Hepatic stellate cell (primary cell): ENCODE measurements at regions not wholly inside any gene's neighbourhood (a gene's known extent, or its start where the extent isn't known, plus 50 kb on each side); places are given as distances from the start of the nearest gene placed in this dataset.

Source experiments
- DNase-seq: peaks from one replicate; pipeline ENCODE4 v3.0.0; 2011; ENCODE audit warnings: low spot score

DNA sequence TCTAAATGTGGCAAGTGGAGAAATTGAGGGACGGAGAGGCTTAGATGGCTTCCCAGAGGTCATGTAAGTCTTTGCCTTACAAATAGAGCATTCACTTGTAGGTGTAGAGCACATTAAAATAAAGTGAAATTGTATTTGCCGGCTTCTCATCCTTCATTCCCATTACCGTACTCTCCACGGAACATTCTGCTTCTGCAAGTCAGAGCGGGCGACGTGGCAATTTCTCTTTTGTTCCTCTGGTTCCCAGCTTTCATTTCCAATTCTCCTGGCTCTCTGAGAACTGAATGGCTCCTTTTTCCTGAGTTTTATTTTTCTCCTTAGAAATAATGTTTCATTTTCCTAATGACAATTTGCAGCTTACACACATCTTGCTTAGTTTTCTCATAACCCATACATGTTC is 51.3 kb upstream of the PFKP start:
- DNase-seq, result no peak

DNA sequence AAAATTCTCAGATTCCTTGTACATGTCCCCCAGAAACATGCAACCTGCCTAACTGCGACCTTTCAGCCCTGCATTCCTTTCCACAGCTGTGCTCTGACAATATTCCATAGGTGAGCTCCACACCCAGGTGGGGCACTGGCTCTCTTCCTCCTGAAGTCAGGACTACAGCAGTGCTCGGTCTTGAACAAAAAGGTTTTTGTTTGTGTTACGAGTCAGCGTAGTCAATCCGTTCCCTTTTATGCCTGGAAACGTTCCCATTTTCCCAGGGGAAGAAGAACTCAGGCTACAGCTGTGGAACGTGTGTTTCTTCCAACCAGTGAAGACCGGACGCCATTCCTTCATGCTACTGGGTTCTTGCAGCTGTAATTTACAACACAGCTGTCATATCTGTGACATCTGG is 52.4 kb upstream of the PFKP start:
- DNase-seq, result no peak

DNA sequence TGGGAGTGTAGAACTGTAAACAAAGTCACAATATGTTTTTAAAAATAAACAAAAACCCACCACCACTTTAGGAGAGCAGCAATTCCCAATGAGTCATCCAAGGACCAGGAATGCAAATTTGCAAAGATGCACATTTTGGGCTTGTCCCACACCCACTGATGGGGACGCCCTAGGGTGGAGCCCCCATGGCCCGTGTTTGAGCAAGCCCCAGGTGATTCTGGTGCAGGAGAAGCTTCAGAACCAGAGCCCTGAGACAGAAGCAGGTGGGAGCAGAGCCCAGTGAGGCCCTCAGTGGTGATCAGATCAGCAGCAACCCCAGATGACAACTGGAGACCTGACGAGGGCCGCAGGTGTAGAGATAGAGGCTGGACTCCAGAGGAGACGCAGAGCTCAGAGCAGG is 55.1 kb upstream of the PFKP start:
- no peak for DNase-seq

DNA sequence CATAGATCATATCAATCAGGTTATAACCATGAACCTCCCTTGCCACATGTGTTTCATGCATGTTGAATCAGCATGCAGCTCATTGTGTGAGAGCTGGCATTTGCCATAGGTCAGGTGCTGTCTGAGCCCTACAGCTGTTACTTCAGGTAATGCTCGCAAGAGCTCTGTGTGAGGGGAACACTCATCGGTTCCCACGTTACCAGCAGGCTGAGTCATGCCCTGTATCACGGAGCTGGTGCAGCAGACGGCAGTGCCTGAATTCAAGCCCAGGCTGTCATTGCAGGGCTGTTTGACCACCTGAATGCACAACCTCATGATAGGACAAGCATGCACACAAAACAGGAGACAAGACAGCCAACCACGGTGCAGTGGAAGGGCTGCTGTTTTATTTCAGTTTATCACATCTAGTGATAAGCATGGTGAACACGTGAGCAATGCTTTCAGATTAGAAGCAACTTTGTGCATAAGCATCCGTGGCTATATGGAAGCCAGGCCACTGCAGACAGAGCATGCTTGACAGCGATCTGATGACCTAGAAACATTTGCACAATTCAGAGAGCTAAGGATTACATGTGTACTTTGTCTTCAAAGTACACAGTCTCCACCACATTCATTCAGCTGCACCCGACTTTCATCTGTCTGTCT is 56.4 kb upstream of the PFKP start:
- DNase-seq, result no peak

DNA sequence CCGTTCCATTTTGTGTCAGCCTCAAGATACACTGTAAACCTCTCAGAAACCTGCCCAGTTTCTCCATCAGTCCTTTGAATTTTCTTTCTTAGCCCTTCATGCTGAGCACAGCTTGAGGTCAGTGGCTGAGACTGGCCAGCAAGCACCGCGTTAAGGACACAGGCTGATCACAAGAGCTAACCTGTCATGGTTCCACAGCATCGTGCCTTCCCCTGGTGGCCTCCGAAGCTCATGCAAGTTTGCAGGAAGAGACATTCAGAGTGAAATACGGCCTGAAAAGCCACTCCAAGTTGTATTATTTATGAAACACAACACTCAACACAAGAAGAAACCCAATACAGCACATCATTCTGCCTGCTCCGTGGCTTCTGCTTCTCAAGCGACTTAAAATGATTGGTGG is 57.0 kb upstream of the PFKP start:
- no peak for DNase-seq

DNA sequence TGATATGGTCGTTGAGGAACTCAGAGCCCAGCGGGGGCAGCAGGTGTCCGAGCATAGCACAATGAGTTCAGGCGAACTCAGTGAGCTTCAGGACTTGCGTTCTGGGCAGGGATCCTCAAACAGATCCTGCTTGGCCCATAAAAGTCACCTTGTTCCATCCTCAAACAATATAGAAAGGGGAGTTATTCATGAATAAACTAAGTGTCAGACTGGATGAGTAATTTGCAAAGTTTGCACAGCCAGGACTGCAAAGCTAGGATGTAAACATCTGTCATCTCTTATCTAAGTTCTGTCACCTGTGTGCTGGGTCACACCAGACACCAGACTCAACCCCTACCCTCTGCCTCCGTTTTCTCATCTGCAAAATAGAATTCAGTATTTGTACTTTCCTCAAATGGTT is 58.0 kb upstream of the PFKP start:
- no peak for DNase-seq

DNA sequence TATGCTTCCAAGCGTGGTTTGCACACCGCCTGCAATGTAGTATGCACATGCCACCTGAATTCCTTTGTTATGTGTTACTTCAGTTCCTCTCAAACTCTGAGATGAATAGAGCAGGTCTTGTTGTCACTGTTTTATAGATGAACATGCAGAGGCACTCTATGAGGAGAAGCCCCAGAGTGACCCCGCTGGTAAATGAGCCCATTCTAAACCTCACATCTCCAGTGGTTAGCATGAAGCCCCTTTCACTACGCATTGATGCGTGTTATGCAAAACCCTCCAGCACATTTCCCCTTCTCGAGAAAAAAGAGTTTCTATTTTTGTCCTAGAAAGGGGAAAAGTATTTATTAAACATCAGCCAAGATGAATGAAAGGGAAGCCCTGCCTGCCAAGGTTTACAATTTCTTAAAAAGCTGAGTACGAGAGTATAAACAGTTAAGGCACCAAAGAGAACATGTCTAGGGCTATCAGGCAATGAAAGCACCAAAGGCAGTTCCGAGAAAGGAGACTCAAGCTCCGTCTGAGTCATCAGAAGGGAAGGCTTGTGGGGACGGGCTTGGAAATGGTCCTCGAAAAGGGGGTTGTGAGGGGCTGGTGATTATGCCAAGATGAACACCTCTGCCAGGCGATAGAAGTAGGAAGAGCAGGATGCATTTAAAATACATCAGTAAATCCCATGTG is 58.7 kb upstream of the PFKP start:
- DNase-seq, result no peak

DNA sequence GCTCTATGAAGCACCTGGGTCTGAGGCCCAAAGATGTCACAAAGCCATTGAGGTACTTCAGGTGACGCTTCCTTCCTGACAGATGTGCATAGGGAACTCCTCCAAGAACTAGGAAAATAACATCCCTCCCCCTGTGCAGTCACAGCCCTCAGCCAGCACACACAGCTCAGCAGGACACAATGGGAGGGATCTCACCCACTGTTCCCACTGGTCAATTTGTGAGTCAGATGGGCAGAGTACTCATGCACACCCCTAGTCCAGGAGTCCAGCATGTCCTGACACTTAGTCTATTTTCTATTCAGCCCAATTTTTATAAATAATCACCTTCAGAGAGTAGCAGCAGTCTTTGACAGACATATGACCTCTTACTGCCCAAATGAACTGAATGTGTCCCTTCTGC is 60.7 kb upstream of the PFKP start:
- DNase-seq, result no peak

DNA sequence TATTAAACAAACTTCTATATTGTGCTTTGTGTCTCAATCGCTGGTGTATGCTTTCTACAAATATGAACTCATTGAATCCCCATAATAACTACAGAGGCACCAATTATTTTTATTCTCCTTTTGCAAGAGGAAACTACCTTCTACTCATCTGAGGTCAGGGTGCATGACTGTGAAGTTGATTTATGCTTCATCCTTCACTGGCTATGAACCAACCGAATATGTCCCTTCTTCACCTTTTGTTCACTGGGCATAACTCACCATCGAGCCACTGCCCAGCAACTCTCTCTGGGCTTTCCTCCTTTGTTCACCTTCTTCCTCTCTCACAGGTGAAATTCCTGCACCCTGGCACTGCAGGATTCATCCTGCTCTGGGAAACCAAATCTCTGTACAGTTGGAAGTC is 61.3 kb upstream of the PFKP start:
- DNase-seq, result no peak

DNA sequence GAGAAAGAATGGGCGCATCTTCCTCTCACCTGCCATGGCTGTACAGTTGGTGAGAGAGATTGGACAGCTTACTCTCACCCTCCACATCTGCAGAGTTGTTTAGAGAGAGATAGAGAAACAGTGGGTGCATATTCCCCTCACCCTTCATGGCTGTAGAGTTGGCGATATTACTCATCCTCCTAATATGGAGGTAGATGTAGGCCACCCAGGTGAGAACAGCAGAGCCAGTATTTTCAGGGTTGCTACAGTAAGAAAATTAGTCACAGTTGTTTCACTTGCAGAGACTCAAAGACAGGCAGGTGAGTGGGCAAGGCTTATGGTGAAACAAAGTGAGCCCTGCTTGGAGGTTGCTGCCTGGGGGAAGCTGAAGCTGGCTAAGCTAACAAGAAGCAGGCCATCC is 65.0 kb upstream of the PFKP start:
- no peak for DNase-seq

DNA sequence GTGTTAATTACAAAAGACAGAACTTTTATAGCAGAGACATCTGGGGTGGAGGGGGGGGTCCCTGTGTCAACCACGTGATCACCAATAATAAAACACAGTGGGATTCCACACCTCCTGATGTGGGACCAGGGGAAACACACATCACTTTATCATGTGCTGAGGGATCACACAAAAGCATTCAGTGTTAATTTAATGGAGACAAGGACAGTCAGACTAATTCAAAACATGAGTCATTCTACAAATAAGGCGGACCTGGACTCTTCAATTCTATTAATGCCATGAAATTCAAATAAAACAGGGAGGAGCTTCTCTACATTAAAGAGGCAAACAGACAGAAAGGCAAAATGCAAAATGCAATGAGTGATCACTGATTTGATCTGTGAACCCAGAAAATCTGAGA is 67.3 kb upstream of the PFKP start:
- DNase-seq, result no peak

DNA sequence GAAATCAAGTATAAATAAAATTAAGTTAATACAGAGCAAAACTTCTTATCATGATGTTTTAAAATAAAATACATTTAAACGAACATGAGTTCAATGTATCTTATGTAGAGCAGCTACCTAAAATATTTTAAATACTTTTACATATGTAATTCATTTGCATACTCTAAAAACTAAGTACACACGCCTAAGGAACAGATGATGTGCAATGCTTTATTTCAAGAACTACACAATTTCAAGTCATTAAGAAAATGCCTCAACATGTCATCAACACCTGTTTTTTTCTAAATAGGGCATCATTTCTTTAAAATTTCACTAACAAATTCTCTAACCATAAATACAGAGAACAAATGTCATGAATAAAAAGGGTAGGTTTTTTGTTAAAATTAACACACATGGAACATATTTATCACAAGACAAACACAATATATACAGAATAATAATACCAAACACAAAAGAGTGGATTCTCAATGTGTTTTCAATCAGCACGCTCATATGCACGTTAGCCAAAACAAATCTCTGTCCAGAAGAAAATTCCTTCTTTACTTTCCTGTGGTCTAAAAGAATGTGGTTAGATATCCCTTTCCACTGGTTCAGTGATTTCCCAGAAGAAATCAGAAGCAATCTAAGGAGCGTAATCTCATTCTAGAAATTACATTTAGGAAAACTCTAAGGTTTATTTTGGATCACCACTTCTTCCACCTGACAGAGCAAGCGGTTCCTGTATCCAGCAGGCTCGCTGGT is 73.0 kb upstream of the PFKP start:
- no peak for DNase-seq

DNA sequence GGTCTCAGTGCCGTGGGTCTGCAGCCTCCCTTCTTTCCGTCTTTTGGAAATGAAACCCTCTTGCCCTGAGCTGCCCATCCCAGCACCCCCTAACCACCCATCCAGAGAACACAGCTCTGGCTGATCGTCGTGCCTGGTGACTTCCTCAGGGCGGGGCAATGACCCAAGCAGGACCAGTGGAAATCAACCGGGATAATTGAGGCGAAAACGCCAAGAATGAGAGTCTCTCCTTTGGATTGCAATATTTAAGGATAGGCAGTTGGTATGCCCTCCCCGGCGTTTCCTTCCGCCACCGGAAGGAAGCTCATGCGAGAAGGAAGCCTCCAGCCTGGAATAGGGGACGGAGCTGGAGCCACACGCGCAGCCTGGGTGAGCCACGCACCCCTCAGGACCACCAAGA is 73.7 kb upstream of the PFKP start:
- no peak for DNase-seq

DNA sequence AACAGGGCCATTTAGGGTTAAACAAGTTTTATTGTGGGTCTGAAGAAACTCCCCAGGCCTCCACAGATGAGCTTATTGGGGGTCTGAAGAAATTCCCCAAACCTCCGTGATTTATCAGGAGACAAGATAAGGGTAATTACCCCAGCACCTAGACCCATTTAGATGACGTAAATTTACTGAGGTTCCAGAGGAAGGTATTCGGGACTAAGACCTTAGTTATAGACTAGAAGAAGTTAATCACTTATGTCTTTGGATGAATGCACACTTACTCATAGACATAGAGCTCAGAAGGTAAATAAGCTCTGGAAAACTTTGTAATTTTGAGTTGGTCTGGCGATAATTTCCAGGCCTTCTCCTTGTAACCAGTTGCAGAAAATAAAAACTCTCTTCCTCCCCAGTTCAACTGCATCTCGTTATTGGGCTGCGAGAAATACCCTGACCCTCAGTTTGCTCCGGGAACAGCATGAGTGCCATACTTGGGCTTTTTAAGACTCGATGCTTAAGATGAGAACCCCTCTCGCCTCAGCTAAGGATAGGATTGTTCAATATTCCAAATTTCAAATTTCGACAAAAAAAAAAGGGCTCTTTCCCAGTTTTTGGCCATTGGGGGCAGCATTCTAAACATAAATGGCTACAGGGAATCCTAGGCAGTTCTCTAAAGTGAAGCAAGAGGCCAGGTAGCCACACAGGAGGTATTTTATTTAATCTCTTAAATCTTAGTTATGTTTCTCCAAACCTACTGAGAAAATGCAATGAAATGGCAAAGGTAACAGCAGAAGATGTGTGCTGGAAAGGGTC is 74.7 kb upstream of the PFKP start:
- DNase-seq, result no peak

DNA sequence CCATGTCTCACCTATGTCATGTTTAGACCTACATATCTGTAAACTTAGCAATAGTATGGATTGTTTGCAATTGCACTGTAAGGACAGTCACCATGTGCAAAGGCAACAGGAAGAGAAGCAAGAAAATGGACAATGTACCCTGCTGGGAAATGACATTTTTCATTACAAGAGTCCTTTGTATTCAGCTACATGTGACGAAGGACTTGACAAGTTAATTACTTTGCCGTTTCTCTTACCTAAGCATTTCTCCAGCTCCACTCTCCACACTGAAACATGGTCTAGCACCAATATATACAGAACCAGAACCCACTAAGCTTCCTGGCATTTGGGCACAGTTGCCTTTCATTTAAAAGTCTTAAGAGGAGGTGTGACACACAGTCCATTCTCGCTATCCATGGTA is 76.6 kb upstream of the PFKP start:
- DNase-seq, result no peak

DNA sequence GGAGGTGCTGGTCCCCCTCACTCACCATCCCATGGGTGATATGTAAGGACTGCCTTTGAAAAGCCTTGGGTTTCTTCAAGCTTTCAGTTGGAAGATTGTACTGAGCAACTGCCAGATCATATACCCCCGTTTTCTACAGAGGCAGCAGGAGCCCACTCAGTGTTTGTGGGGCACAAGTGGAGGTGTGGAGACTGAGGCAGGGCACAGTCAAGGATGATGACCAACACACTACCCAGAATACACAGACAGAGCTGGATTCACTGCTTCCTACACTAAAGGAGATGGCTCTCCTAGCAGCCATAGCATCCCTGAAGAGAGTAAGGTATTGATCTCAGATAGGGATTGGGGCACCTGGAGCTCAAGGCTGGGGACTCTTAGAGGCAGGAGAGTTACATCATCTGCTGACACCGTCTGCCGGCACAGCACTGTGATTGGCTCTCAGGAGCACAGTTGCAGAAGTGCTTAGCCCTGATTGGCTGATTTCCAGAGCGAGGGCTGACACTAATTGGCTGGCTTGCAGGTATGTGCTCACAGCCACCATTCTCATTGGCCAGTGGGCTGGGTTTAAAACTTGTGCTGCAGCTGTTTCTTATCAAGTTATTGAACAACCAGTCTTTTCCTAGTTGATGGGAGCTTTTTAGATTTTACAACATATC is 77.9 kb upstream of the PFKP start:
- DNase-seq, result no peak

DNA sequence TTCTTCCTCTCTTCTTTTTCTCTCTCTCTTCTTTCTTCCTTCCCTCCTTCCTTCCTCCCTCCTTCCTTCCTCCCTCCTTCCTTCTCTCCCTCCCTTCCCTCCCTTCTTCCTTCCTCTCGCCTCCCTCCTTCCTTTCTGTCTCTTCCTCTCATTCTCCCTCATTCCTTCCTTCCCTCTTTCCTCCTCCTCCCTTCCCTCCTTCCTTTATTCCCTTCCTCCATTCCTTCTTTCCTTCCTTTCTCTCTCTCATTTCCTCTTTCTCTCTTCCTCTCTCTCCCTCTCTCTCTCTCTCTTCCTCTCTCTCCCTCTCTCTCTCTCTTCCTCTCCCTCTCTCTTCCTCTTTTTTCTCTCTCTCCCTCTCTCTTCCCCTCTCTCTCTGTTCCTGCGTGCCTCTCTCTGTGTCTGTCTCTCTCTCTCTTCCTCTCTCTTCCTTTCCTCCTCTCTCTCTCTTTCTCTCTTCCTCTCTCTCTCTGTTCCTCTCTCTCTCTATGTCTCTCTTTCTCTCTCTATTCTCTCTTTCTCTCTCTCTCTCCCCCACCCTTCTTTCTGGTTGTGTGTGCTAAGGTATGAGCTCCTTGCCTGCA is 80.1 kb upstream of the PFKP start:
- DNase-seq, result no peak

DNA sequence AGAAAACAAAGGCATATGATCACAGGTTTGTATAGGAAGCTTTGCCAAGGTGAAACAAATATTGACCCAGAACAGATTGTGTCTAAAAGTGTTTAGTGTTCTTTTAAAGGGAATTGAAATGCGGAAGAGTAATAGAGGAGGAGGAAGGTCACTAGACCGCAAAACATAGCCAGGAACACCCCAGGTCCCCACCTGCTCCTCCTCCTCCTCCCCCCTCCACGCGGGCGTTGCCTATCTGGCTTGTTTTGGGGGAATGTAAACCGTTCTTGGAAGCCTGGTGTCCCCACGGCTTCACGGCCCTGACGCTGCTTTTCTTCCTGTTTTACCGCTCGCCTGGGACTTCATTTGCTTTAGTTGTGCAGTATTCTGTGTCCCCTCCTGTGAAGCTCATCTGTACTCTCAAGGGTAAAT is 81.0 kb upstream of the PFKP start:
- DNase-seq, result no peak

DNA sequence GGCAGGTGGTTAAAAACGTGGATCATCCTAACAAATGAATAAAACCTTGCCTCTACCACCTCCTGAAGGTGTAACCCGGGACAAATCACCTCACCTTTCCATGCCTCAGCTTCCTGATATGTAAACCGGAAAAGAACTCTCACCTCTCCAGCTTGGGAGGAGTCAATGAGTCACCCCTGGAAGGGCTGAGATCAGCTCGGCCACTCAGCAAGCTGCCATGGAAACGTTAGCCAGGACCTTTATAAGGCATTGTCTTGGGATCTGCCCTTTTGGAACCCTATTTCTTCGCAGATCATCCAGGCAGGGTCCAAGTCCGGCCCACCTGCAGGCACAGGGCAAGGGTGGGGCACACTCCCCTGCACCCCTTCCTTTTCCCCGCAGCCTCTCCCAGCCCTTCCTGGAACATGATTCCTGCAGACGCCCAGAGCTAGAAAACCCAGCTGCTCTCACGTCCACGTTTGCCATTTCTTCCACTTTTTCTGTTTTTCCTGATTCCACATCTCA is 81.6 kb upstream of the PFKP start:
- peak; percentile 49 for DNase-seq

DNA sequence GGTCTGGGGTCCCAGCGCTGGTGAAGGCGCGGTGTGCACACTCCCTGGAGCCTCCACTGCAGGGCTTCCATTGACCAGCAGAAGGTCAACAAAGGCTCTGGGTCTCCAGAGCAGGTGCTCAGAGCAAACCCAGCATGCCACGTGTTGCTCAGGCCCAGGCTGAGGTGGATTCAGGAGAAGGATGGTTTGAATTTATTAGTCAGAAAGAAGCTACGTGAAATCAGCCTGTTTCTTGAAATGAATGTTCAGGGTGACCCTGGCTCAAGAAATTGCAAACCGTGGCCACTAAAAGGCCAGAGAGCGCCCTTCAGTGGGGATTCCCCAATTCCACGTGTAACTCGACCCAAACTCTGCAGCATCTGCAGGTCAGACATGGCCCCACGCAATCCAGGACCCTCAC is 82.7 kb upstream of the PFKP start:
- no peak for DNase-seq

DNA sequence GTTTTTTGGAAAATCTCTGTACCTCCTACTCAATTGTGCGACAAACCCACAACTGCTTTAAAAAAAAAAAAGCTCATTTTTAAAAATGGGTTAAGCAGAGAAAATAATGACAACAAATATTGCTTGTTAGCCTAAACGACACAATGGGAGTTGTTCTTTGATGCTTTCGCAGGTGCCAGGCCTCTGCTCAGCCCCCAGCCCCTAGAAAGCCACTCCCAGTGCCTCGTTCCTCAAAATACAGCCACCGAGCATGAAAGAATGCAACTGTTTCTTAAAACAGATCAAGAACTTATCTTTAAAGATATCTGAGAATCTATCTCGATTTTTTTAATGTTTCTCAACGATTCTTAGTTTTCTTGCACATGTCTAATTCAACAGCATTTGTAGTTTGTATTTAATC is 85.2 kb upstream of the PFKP start:
- no peak for DNase-seq

DNA sequence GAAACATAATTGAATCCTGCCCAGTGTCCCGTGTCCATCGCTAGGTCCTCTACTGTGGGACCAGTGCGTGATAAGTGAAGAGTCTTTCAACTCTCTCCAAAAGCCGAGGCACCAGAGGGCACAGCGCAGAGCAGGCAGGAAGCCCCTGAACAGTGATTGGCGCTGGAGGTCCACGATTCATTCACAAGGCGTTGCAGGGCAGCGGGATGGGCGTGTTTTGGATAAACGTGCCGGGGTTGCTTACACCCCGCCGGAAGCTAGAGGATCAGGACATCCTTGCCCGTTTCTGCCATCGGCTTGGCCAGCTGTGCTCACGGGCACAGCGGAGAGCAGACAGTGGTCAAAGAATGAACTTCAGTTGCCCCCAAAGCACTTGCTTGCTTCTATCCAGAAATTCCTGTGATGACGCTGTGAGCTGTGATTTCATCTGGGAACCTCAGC is 86.0 kb upstream of the PFKP start:
- no peak for DNase-seq
